Body of pancreas (tissue), 4 donors: ENCODE measurements at regions not wholly inside any gene's neighbourhood (a gene's known extent, or its start where the extent isn't known, plus 50 kb on each side); places are given as distances from the start of the nearest gene placed in this dataset.

Experiments used
- ATAC-seq: fragments of 150-250 bp; one replicate; pipeline ENCODE4 v1.9.1; 2016
- DNase-seq, 4 donors: peaks; one replicate each; pipeline ENCODE4 v3.0.0-alpha.2; 2019
- H3K27ac ChIP-seq, 4 donors: fragments of 200-600 bp; sonication (generic); 1 replicate in 3 of 4; 2 replicates in 1 of 4; pipeline versions ENCODE4 v1.5.1 to v1.6.1; 2016 to 2019; ENCODE audit warnings: mild to moderate bottlenecking in 1 of 4, mixed read lengths in 1 of 4, moderate library complexity in 1 of 4
- H3K27me3 ChIP-seq, 2 donors: fragments of 200-600 bp; sonication (generic); one replicate each; pipeline ENCODE4 v1.6.0; 2016; ENCODE audit warnings: mild to moderate bottlenecking in 1 of 2
- H3K36me3 ChIP-seq, 2 donors: fragments of 200-600 bp; sonication (generic); replicated peaks in 1 of 2; 2 replicates each; pipeline ENCODE4 v1.5.1; 2016; ENCODE audit warnings: low read depth in 2 of 2; ENCODE audit not compliant: insufficient read depth in 1 of 2
- H3K4me1 ChIP-seq: fragments of 200-600 bp; sonication (generic); one replicate; pipeline ENCODE4 v1.6.0; 2016
- H3K4me3 ChIP-seq, 2 donors: fragments of 200-600 bp; sonication (generic); 1 replicate in 1 of 2; 2 replicates in 1 of 2; pipeline ENCODE4 v1.5.1; 2016 to 2019
- H3K9me3 ChIP-seq, 3 donors: fragments of 200-600 bp; sonication (generic); 1 replicate in 2 of 3; 2 replicates in 1 of 3; pipeline ENCODE4 v1.5.1; 2016
- CTCF ChIP-seq, 7 experiments: fragments of 450-650 bp in 4 of 7; fragments of 200-600 bp in 3 of 7; sonication (generic) in 3 of 7; IDR thresholded peaks; one replicate each; pipeline ENCODE4 v1.5.1; 2016 to 2019; ENCODE audit warnings: antibody characterized with exemption in 7 of 7
- POLR2A ChIP-seq, 3 donors: fragments of 450-650 bp; IDR thresholded peaks; one replicate each; pipeline ENCODE4 v1.6.1; 2016; ENCODE audit warnings: antibody characterized with exemption in 3 of 3, mild to moderate bottlenecking in 2 of 3
- WGBS, 2 donors: methylation state at CpG; one replicate each; pipeline ENCODE4 v1.1.5; 2017; 5-methylcytosine and 5-hydroxymethylcytosine counted together
- intact Hi-C: fragments of 100-400 bp; cut with DNase I; formaldehyde crosslinking; loops from one replicate; pipeline ENCODE4 v1.15.1; 2023

- Histone ChIP-seq H3K27me3 (no peaks in the 10 kb centered on the region), H3K9me3 (no peaks in the 10 kb centered on the region), H3K27ac (no peak overlapping the region), H3K4me1 (no peaks in the 10 kb centered on the region), H3K4me3 (no peak overlapping the region), H3K36me3 (no peaks in the 10 kb centered on the region)
- no peak for ATAC-seq
- TF ChIP-seq POLR2A (IDR thresholded peaks at IDR 0.05) (no peak), CTCF (IDR thresholded peaks at IDR 0.05) (no peak)
- 71 to 76% methylated on average over 1 of the region's 1 CpG for WGBS, 2 donors
- DNase-seq, result no peak
- intact Hi-C loops, result no loop called here
These were observed 473.7 kb upstream of the RPS6KA3 start for GRCh38 chrX:20740443-20740842.

GRCh38 chrX:20739038-20739745 is 472.5 kb upstream of the RPS6KA3 start:
- ATAC-seq, result no peak
- no peaks in the 10 kb centered on the region for H3K27me3 ChIP-seq
- intact Hi-C loops, result no loop called here
- no peaks in the 10 kb centered on the region for H3K9me3 ChIP-seq
- TF ChIP-seq CTCF (IDR thresholded peaks at IDR 0.05), result no peak
- no peak for TF ChIP-seq POLR2A (IDR thresholded peaks at IDR 0.05)
- H3K4me3 ChIP-seq, result no peak overlapping the region
- WGBS, 2 donors, result 51 to 56% methylated on average over 3 of the region's 3 CpGs
- no peak for DNase-seq
- H3K27ac ChIP-seq, result no peak overlapping the region
- H3K4me1 ChIP-seq, result no peaks in the 10 kb centered on the region
- H3K36me3 ChIP-seq, result no peaks in the 10 kb centered on the region

GRCh38 chrX:20729416-20729815 is 462.7 kb upstream of the RPS6KA3 start:
- no peaks in the 10 kb centered on the region for H3K36me3 ChIP-seq
- no peak for DNase-seq
- intact Hi-C loops, result no loop called here
- H3K4me1 ChIP-seq, result no peaks in the 10 kb centered on the region
- no peak overlapping the region for H3K4me3 ChIP-seq
- H3K27me3 ChIP-seq, result no peaks in the 10 kb centered on the region
- ATAC-seq, result no peak
- TF ChIP-seq CTCF (IDR thresholded peaks at IDR 0.05), result no peak
- TF ChIP-seq POLR2A (IDR thresholded peaks at IDR 0.05), result no peak
- H3K27ac ChIP-seq, result no peak overlapping the region
- no peaks in the 10 kb centered on the region for H3K9me3 ChIP-seq
- 48 to 52% methylated on average over 1 of the region's 1 CpG for WGBS, 2 donors

- Histone ChIP-seq H3K9me3 (no peaks in the 10 kb centered on the region), H3K4me3 (no peak overlapping the region), H3K36me3 (no peaks in the 10 kb centered on the region), H3K27me3 (no peaks in the 10 kb centered on the region), H3K4me1 (no peaks in the 10 kb centered on the region), H3K27ac (no peak overlapping the region)
- DNase-seq (no peak), ATAC-seq (no peak)
- TF ChIP-seq POLR2A (IDR thresholded peaks at IDR 0.05), result no peak
- no peak for TF ChIP-seq CTCF (IDR thresholded peaks at IDR 0.05)
- intact Hi-C loops, result no loop called here
- WGBS, 2 donors, result 14 to 22% methylated on average over 1 of the region's 1 CpG
These were observed 460.7 kb upstream of the RPS6KA3 start for GRCh38 chrX:20727447-20727846.

- intact Hi-C loops, result no loop called here
- DNase-seq (no peak), ATAC-seq (no peak)
- Histone ChIP-seq H3K4me1 (no peaks in the 10 kb centered on the region), H3K27me3 (no peaks in the 10 kb centered on the region), H3K36me3 (no peaks in the 10 kb centered on the region), H3K9me3 (no peaks in the 10 kb centered on the region), H3K4me3 (no peak overlapping the region), H3K27ac (no peak overlapping the region)
- 21 to 26% methylated on average over 2 of the region's 2 CpGs for WGBS, 2 donors
- TF ChIP-seq POLR2A (IDR thresholded peaks at IDR 0.05) (no peak), CTCF (IDR thresholded peaks at IDR 0.05) (no peak)
These were observed 454.4 kb upstream of the RPS6KA3 start for GRCh38 chrX:20720954-20721626.
